GM15510 (cell line): ENCODE measurements at regions not wholly inside any gene's neighbourhood (a gene's known extent, or its start where the extent isn't known, plus 50 kb on each side); places are given as distances from the start of the nearest gene placed in this dataset.

Experiments used
- POLR2A ChIP-seq: IDR thresholded peaks from 3 replicates; pipeline ENCODE4 v1.6.1; 2011; ENCODE audit warnings: borderline replicate concordance; ENCODE audit not compliant: insufficient read length; ENCODE audit errors: extremely low read depth

GRCh38 chr4:38213083-38213805 lies 253.0 kb downstream of the PTTG2 start:
- TF ChIP-seq POLR2A, result no peak

- TF ChIP-seq POLR2A, result no peak
These were observed 262.7 kb downstream of the PTTG2 start for GRCh38 chr4:38222892-38223291.

- no peak for TF ChIP-seq POLR2A
These were observed 263.1 kb downstream of the PTTG2 start for GRCh38 chr4:38223306-38223705.

- TF ChIP-seq POLR2A, result no peak
These were observed 263.6 kb downstream of the PTTG2 start for GRCh38 chr4:38223782-38224236.

GRCh38 chr4:38224850-38225249 lies 264.7 kb downstream of the PTTG2 start:
- TF ChIP-seq POLR2A, result no peak

GRCh38 chr4:38226170-38226569 lies 266.0 kb downstream of the PTTG2 start:
- no peak for TF ChIP-seq POLR2A

GRCh38 chr4:38230121-38230801 lies 270.1 kb downstream of the PTTG2 start:
- TF ChIP-seq POLR2A, result no peak

- TF ChIP-seq POLR2A, result no peak
These were observed 270.8 kb downstream of the PTTG2 start for GRCh38 chr4:38230821-38231563.

GRCh38 chr4:38231626-38232025 lies 271.4 kb downstream of the PTTG2 start:
- no peak for TF ChIP-seq POLR2A

GRCh38 chr4:38232741-38233140 lies 272.5 kb downstream of the PTTG2 start:
- no peak for TF ChIP-seq POLR2A

- TF ChIP-seq POLR2A, result no peak
These were observed 273.7 kb downstream of the PTTG2 start for GRCh38 chr4:38233727-38234480.

- TF ChIP-seq POLR2A, result no peak
These were observed 275.2 kb downstream of the PTTG2 start for GRCh38 chr4:38235354-38235753.

- no peak for TF ChIP-seq POLR2A
These were observed 275.8 kb downstream of the PTTG2 start for GRCh38 chr4:38236003-38236402.

GRCh38 chr4:38236503-38236902 lies 276.3 kb downstream of the PTTG2 start:
- TF ChIP-seq POLR2A, result no peak

- TF ChIP-seq POLR2A, result no peak
These were observed 276.9 kb downstream of the PTTG2 start for GRCh38 chr4:38237139-38237538.
